ENCODE measurements at regions not wholly inside any gene's neighbourhood (a gene's known extent, or its start where the extent isn't known, plus 50 kb on each side); places are given as distances from the start of the nearest gene placed in this dataset.

DNA sequence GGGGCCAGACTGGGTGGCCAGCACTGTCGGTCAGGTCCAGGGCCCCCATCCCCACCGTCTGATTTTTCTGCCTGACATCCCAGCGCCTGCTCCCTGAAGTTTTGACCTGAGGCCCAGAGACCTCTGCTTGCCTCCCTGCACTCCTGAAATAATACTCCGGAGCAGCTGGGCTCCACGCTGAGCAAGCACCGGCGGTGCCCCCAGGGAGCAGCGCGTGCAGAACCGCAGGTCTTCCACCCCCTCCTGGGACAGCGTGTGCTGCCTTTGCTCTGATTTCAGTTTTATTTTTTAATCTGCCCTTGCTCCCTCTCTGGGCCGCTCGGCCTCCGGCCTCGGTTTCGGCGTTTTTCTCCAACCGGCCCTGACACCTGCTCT, 132.4 kb upstream of the GSE1 start:
- H3K27ac ChIP-seq (ENCODE audit: insufficient read depth, low read length, poor library complexity, severe bottlenecking): no peak overlapping the region
- ATAC-seq (ENCODE audit: low read depth in 2 of 2) (no peak), DNase-seq (no peak)
- Mint-ChIP-seq H3K36me3 (no peaks in the 10 kb centered on the region), H3K9me3 (no peaks in the 10 kb centered on the region), H3K4me1 (no peaks in the 10 kb centered on the region), H3K4me3 (no peak overlapping the region), H3K27ac (peak overlapping the region in 1 of 3 donors; percentile 55), H3K27me3 (peaks cover 4% of the 10 kb centered on the region)
- H3K4me3 ChIP-seq (ENCODE audit: low read depth, low read length): no peak overlapping the region
- no peaks in the 10 kb centered on the region for H3K9me3 ChIP-seq (ENCODE audit: control insufficient read depth in 2 of 2, low read length in 2 of 2)
- H3K27me3 ChIP-seq (ENCODE audit: control insufficient read depth, insufficient read depth, low read length): no peaks in the 10 kb centered on the region
- H3K4me1 ChIP-seq (ENCODE audit: control insufficient read depth, insufficient read depth, low read length, poor library complexity, severe bottlenecking): no peaks in the 10 kb centered on the region
- H3K36me3 ChIP-seq (ENCODE audit: control insufficient read depth, insufficient read depth, low read length): no peaks in the 10 kb centered on the region

DNA sequence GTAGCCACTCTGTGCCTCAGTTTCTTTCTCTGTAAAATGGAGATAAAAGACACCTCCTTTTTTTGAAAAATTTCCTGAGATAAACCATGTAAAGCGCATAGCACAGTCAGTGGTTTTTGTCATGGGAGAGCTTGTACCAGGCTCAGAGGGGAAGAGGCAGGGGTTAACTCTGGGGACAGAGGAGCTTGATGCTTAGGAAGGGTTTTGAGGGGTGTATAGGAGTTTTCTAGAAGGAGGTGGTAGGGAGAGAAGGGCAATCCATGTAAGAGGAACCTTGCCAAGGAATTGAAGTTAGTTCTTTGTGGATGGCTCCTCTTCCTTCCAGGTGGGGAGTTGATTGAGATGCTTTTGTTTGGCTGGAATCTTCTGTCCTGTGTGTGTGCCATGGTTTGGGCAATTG, 131.9 kb upstream of the GSE1 start:
- DNase-seq (no peak), ATAC-seq (ENCODE audit: low read depth in 2 of 2) (no peak)
- H3K4me3 Mint-ChIP-seq: no peak overlapping the region
- no peaks in the 10 kb centered on the region for H3K36me3 Mint-ChIP-seq
- peaks cover 4% of the 10 kb centered on the region for H3K27me3 Mint-ChIP-seq
- H3K9me3 Mint-ChIP-seq: no peaks in the 10 kb centered on the region
- peak overlapping the region in 1 of 3 donors; percentile 55 for H3K27ac Mint-ChIP-seq
- H3K27me3 ChIP-seq (ENCODE audit: control insufficient read depth, insufficient read depth, low read length): no peaks in the 10 kb centered on the region
- H3K9me3 ChIP-seq (ENCODE audit: control insufficient read depth in 2 of 2, low read length in 2 of 2): no peaks in the 10 kb centered on the region
- no peaks in the 10 kb centered on the region for H3K4me1 ChIP-seq (ENCODE audit: control insufficient read depth, insufficient read depth, low read length, poor library complexity, severe bottlenecking)
- H3K27ac ChIP-seq (ENCODE audit: insufficient read depth, low read length, poor library complexity, severe bottlenecking): no peak overlapping the region
- no peaks in the 10 kb centered on the region for H3K4me1 Mint-ChIP-seq
- H3K36me3 ChIP-seq (ENCODE audit: control insufficient read depth, insufficient read depth, low read length): no peaks in the 10 kb centered on the region
- no peak overlapping the region for H3K4me3 ChIP-seq (ENCODE audit: low read depth, low read length)

DNA sequence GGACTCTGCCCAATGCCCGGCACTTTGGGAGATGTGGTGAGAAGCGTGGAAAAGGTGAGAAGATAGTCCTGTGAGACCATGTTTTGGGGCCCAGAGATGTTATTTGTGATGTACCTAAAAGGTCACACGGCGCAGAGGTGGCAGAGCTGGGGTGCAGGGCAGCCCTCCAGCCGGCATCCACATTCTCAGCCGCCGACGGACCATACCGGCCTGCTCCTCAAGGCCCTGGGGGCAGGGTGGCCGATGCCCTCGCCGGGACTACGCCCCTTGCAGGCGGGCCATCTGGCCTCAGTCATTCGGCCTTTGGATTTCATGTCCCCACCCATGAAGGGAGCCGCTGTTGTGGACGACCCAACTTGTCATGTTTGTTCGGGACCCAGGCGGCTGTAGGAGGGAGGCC, 131.4 kb upstream of the GSE1 start:
- ATAC-seq (ENCODE audit: low read depth in 2 of 2) (no peak), DNase-seq (no peak)
- H3K27me3 ChIP-seq (ENCODE audit: control insufficient read depth, insufficient read depth, low read length): no peaks in the 10 kb centered on the region
- Mint-ChIP-seq H3K27ac (no peak overlapping the region), H3K9me3 (no peaks in the 10 kb centered on the region), H3K27me3 (peaks cover 4% of the 10 kb centered on the region), H3K36me3 (no peaks in the 10 kb centered on the region), H3K4me3 (no peak overlapping the region), H3K4me1 (no peaks in the 10 kb centered on the region)
- H3K27ac ChIP-seq (ENCODE audit: insufficient read depth, low read length, poor library complexity, severe bottlenecking): no peak overlapping the region
- no peaks in the 10 kb centered on the region for H3K9me3 ChIP-seq (ENCODE audit: control insufficient read depth in 2 of 2, low read length in 2 of 2)
- no peaks in the 10 kb centered on the region for H3K36me3 ChIP-seq (ENCODE audit: control insufficient read depth, insufficient read depth, low read length)
- H3K4me1 ChIP-seq (ENCODE audit: control insufficient read depth, insufficient read depth, low read length, poor library complexity, severe bottlenecking): no peaks in the 10 kb centered on the region
- H3K4me3 ChIP-seq (ENCODE audit: low read depth, low read length): no peak overlapping the region

DNA sequence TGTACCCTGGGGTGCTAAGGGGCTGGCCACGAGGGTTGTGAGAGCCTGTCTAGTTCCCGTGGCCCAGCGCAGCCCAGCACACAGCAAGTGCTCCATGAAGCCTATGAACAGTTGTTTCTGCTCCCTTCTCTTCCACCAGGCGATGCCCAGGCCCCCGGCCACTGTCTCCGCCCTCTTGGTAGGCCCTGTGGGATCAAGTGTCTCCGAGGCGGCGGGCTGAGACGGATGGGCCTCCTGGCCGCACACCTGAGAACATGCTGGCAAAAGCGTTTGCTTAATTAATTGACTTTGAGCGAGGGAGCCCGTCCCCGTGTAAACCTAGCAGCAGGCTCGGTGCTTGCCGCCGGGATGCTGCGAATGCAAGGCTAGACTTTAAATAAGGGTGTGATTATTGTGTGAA, 129.7 kb upstream of the GSE1 start:
- peak overlapping the region in 1 of 3 donors; percentile 32 for H3K27ac Mint-ChIP-seq
- H3K9me3 ChIP-seq (ENCODE audit: control insufficient read depth in 2 of 2, low read length in 2 of 2): no peaks in the 10 kb centered on the region
- no peaks in the 10 kb centered on the region for H3K36me3 ChIP-seq (ENCODE audit: control insufficient read depth, insufficient read depth, low read length)
- H3K4me3 ChIP-seq (ENCODE audit: low read depth, low read length): no peak overlapping the region
- H3K4me1 Mint-ChIP-seq: no peaks in the 10 kb centered on the region
- ATAC-seq (ENCODE audit: low read depth in 2 of 2) (no peak), DNase-seq (no peak)
- no peaks in the 10 kb centered on the region for H3K9me3 Mint-ChIP-seq
- H3K36me3 Mint-ChIP-seq: no peaks in the 10 kb centered on the region
- H3K27me3 Mint-ChIP-seq: peaks cover 4% of the 10 kb centered on the region
- H3K27me3 ChIP-seq (ENCODE audit: control insufficient read depth, insufficient read depth, low read length): no peaks in the 10 kb centered on the region
- no peak overlapping the region for H3K4me3 Mint-ChIP-seq
- H3K4me1 ChIP-seq (ENCODE audit: control insufficient read depth, insufficient read depth, low read length, poor library complexity, severe bottlenecking): no peaks in the 10 kb centered on the region
- H3K27ac ChIP-seq (ENCODE audit: insufficient read depth, low read length, poor library complexity, severe bottlenecking): no peak overlapping the region

DNA sequence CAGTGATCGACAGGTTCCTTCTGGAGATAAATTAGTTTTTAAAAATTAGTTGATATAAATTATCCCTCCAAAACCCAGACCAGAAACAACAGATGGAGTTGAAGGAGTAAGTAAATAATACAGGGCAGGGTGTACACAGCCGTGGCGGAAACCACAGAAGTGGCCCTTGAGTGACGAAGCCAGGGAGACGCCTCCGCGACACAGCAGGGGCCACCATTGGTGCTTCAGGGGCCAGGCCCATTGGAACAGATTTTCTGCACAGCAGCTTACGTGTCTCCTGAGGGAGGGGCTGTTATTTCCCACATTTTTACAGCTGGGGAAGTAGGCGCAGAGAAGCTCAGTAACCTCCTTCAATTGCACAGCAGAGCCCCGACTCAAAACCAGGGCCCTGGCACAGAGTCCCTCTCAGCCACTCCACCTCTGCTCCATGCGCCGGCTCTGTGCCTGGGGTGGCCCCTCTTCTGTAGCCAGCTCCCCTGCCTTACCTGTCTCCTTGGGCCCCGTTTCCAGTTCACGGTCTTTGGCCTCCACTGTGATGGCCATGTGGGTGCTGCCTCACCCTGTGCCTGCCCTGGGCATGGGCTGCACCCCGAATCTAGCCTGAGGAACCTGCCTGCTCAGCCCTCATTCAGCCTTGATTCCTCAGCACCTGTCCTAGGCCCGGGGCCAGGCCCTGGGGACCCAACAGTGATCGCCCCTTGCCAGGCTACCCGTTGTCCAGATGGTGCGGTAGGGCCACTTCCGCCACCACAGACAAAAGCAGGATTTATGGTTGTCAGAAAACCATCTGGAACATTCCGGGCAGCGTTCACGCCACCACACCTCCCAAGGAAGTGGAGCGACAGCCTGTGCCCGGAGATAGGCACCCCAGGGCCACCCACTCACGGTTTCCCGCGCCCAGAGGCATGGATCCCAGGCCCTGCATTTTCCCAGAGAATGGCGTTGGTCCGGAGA, 128.5 kb upstream of the GSE1 start:
- no peak for DNase-seq
- Mint-ChIP-seq H3K4me3 (no peak overlapping the region), H3K27ac (no peak overlapping the region), H3K36me3 (no peaks in the 10 kb centered on the region), H3K4me1 (no peaks in the 10 kb centered on the region), H3K9me3 (no peaks in the 10 kb centered on the region), H3K27me3 (peaks cover 4% of the 10 kb centered on the region)
- ATAC-seq (ENCODE audit: low read depth in 2 of 2): no peak
- H3K27ac ChIP-seq (ENCODE audit: insufficient read depth, low read length, poor library complexity, severe bottlenecking): no peak overlapping the region
- no peaks in the 10 kb centered on the region for H3K9me3 ChIP-seq (ENCODE audit: control insufficient read depth in 2 of 2, low read length in 2 of 2)
- no peaks in the 10 kb centered on the region for H3K4me1 ChIP-seq (ENCODE audit: control insufficient read depth, insufficient read depth, low read length, poor library complexity, severe bottlenecking)
- no peaks in the 10 kb centered on the region for H3K27me3 ChIP-seq (ENCODE audit: control insufficient read depth, insufficient read depth, low read length)
- no peaks in the 10 kb centered on the region for H3K36me3 ChIP-seq (ENCODE audit: control insufficient read depth, insufficient read depth, low read length)
- H3K4me3 ChIP-seq (ENCODE audit: low read depth, low read length): no peak overlapping the region

DNA sequence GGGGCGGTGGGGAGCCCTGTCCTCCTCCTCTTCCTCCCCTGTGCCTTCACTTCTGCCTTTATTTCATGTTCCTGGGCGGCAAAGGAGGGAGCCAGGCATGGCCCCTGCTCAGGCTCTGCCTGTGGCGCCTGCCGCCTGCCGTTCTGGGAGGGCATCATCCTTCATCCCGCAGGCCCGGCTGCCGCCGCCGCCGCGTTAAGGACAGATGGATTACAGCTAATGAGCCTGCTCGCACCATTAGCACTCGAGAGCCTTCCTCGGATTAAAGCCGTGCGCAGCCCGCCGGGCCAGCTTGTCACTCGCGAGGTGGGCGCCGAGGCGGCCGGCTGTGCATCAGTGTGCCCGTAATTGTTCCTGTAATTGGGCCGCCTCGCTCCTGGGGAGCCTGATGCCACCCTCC, 127.7 kb upstream of the GSE1 start:
- Histone ChIP-seq H3K27me3 (ENCODE audit: control insufficient read depth, insufficient read depth, low read length) (no peaks in the 10 kb centered on the region), H3K9me3 (ENCODE audit: control insufficient read depth in 2 of 2, low read length in 2 of 2) (no peaks in the 10 kb centered on the region), H3K4me3 (ENCODE audit: low read depth, low read length) (no peak overlapping the region), H3K36me3 (ENCODE audit: control insufficient read depth, insufficient read depth, low read length) (no peaks in the 10 kb centered on the region), H3K27ac (ENCODE audit: insufficient read depth, low read length, poor library complexity, severe bottlenecking) (no peak overlapping the region), H3K4me1 (ENCODE audit: control insufficient read depth, insufficient read depth, low read length, poor library complexity, severe bottlenecking) (no peaks in the 10 kb centered on the region)
- peaks cover 4% of the 10 kb centered on the region for H3K27me3 Mint-ChIP-seq
- H3K27ac Mint-ChIP-seq: no peak overlapping the region
- H3K36me3 Mint-ChIP-seq: no peaks in the 10 kb centered on the region
- H3K4me1 Mint-ChIP-seq: no peaks in the 10 kb centered on the region
- no peaks in the 10 kb centered on the region for H3K9me3 Mint-ChIP-seq
- DNase-seq (no peak), ATAC-seq (ENCODE audit: low read depth in 2 of 2) (no peak)
- H3K4me3 Mint-ChIP-seq: no peak overlapping the region

DNA sequence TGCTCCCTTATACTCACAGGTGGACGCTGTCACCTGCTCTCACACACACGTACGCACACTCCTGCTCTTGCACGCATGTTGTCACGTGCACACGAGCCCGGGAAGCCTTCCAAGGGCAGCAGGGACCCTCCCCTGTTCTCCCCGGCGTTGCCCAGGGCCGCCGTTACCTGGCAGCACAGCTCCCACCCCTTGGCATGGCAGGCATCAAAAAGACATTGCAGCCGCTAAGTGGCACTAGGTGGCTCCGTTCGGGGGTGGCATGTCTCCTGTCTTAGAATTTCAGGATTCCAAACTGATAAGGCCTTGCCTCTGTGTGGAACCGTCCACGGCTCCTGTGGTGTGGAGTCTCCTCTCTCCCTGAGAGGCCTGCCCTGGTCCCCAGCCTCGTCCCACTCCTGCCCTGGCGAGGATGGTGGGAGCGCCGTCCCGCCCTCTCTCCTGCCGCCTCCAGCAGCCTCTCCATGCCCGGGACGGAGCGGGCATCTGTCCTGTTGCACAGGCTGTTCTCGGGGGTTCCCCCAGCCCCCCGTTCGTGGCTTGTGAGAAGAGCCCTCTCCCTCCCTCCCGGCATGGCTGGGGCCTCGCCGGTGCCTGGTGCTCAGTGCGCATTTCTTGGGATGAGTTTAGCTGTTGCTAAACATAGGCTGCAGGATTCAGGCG, 126.7 kb upstream of the GSE1 start:
- Histone ChIP-seq H3K4me3 (ENCODE audit: low read depth, low read length) (no peak overlapping the region), H3K36me3 (ENCODE audit: control insufficient read depth, insufficient read depth, low read length) (no peaks in the 10 kb centered on the region), H3K4me1 (ENCODE audit: control insufficient read depth, insufficient read depth, low read length, poor library complexity, severe bottlenecking) (no peaks in the 10 kb centered on the region), H3K27me3 (ENCODE audit: control insufficient read depth, insufficient read depth, low read length) (no peaks in the 10 kb centered on the region), H3K27ac (ENCODE audit: insufficient read depth, low read length, poor library complexity, severe bottlenecking) (no peak overlapping the region), H3K9me3 (ENCODE audit: control insufficient read depth in 2 of 2, low read length in 2 of 2) (no peaks in the 10 kb centered on the region)
- DNase-seq (no peak), ATAC-seq (ENCODE audit: low read depth in 2 of 2) (no peak)
- Mint-ChIP-seq H3K27me3 (no peaks in the 10 kb centered on the region), H3K36me3 (no peaks in the 10 kb centered on the region), H3K4me1 (no peaks in the 10 kb centered on the region), H3K9me3 (no peaks in the 10 kb centered on the region), H3K27ac (peak overlapping the region in 1 of 3 donors; percentile 48), H3K4me3 (no peak overlapping the region)

DNA sequence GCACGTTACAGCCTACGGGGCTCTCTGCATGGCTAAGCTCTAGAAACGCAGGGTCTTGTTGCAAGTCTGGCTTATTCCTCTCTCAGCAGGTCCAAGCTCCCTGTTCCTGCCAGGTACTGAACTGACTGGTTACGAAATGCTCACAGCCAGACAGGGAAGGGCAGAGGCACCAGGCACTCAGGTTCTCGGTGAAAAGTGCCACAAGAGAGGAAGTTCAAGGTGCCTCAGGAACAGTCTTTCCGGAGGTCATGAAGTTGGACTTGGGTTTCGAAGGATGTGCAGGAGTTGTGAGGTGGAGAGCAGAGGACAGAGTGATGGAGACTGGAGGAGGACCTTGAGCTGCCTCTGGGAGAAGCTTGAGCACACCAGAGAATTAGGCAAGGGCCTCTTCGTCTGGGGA, 124.7 kb upstream of the GSE1 start:
- DNase-seq (no peak), ATAC-seq (ENCODE audit: low read depth in 2 of 2) (no peak)
- Histone ChIP-seq H3K27me3 (ENCODE audit: control insufficient read depth, insufficient read depth, low read length) (no peaks in the 10 kb centered on the region), H3K36me3 (ENCODE audit: control insufficient read depth, insufficient read depth, low read length) (no peaks in the 10 kb centered on the region), H3K4me3 (ENCODE audit: low read depth, low read length) (no peak overlapping the region), H3K27ac (ENCODE audit: insufficient read depth, low read length, poor library complexity, severe bottlenecking) (no peak overlapping the region), H3K4me1 (ENCODE audit: control insufficient read depth, insufficient read depth, low read length, poor library complexity, severe bottlenecking) (no peaks in the 10 kb centered on the region), H3K9me3 (ENCODE audit: control insufficient read depth in 2 of 2, low read length in 2 of 2) (no peaks in the 10 kb centered on the region)
- Mint-ChIP-seq H3K4me3 (no peak overlapping the region), H3K36me3 (no peaks in the 10 kb centered on the region), H3K4me1 (no peaks in the 10 kb centered on the region), H3K9me3 (no peaks in the 10 kb centered on the region), H3K27me3 (no peaks in the 10 kb centered on the region), H3K27ac (no peak overlapping the region)

Data from CD4-positive, CD25-positive, alpha-beta regulatory T cell (primary cell).